ENCODE measurements at regions not wholly inside any gene's neighbourhood (a gene's known extent, or its start where the extent isn't known, plus 50 kb on each side); places are given as distances from the start of the nearest gene placed in this dataset.

- no peak for TF ChIP-seq CTCF (conservative IDR thresholded peaks at IDR 0.05)
- TF ChIP-seq ZFX (IDR thresholded peaks at IDR 0.05): no peak
These were observed 161.2 kb downstream of the UTP18 start for GRCh38 chr17:51421525-51421924.
